T-helper 2 cell (primary cell): ENCODE measurements at regions not wholly inside any gene's neighbourhood (a gene's known extent, or its start where the extent isn't known, plus 50 kb on each side); places are given as distances from the start of the nearest gene placed in this dataset.

Experiments used
- DNase-seq, 5 experiments: peaks; one replicate each; pipeline versions ENCODE4 v3.0.0 to v3.0.0-alpha.2; 2012 to 2022

GRCh38 chr22:48532986-48533385 is 1294.7 kb downstream of the BRD1 start:
- DNase-seq: no peak

GRCh38 chr22:48531761-48532435 is 1295.8 kb downstream of the BRD1 start:
- DNase-seq: no peak

GRCh38 chr22:48531108-48531507 is 1296.6 kb downstream of the BRD1 start:
- no peak for DNase-seq

- DNase-seq: no peak
Measured at GRCh38 chr22:48530666-48531065, 1297.0 kb downstream of the BRD1 start.

GRCh38 chr22:48528221-48528915 is 1299.3 kb downstream of the BRD1 start:
- no peak for DNase-seq

- DNase-seq: no peak
Measured at GRCh38 chr22:48523761-48524160, 1303.9 kb downstream of the BRD1 start.

GRCh38 chr22:48523091-48523490 is 1304.6 kb downstream of the BRD1 start:
- DNase-seq: no peak

GRCh38 chr22:48522271-48522670 is 1305.4 kb downstream of the BRD1 start:
- DNase-seq: no peak

- no peak for DNase-seq
Measured at GRCh38 chr22:48520884-48521588, 1306.6 kb downstream of the BRD1 start.

- no peak for DNase-seq
Measured at GRCh38 chr22:48520207-48520606, 1307.5 kb downstream of the BRD1 start.

GRCh38 chr22:48517039-48518030 is 1310.3 kb downstream of the BRD1 start:
- DNase-seq: no peak

- no peak for DNase-seq
Measured at GRCh38 chr22:48516571-48516970, 1311.1 kb downstream of the BRD1 start.

GRCh38 chr22:48515571-48516200 is 1312.0 kb downstream of the BRD1 start:
- DNase-seq: no peak

GRCh38 chr22:48513929-48514328 is 1313.7 kb downstream of the BRD1 start:
- no peak for DNase-seq

GRCh38 chr22:48513446-48513845 is 1314.2 kb downstream of the BRD1 start:
- no peak for DNase-seq

- no peak for DNase-seq
Measured at GRCh38 chr22:48511781-48512327, 1315.8 kb downstream of the BRD1 start.

GRCh38 chr22:48511211-48511610 is 1316.5 kb downstream of the BRD1 start:
- DNase-seq: no peak

GRCh38 chr22:48510599-48510998 is 1317.1 kb downstream of the BRD1 start:
- no peak for DNase-seq

- DNase-seq: no peak
Measured at GRCh38 chr22:48507595-48508350, 1319.9 kb downstream of the BRD1 start.

- no peak for DNase-seq
Measured at GRCh38 chr22:48507171-48507570, 1320.5 kb downstream of the BRD1 start.
